ENCODE measurements at regions not wholly inside any gene's neighbourhood (a gene's known extent, or its start where the extent isn't known, plus 50 kb on each side); places are given as distances from the start of the nearest gene placed in this dataset.

GRCh38 chr14:71680736-71681387, 251.4 kb upstream of the RGS6 start:
- H3K27me3 ChIP-seq (ENCODE audit: control insufficient read depth in 4 of 4, insufficient read depth in 4 of 4, low read length in 3 of 4): no peaks in the 10 kb centered on the region
- no peaks in the 10 kb centered on the region for H3K9me3 ChIP-seq (ENCODE audit: control insufficient read depth in 4 of 4, low read length in 3 of 4)
- 93% methylated on average over 10 of the region's 10 CpGs for WGBS
- no peak for DNase-seq (ENCODE audit: low spot score)
- no peaks in the 10 kb centered on the region for H3K4me1 ChIP-seq (ENCODE audit: control insufficient read depth in 4 of 4, insufficient read depth in 4 of 4, low read length in 3 of 4)
- H3K36me3 ChIP-seq (ENCODE audit: control insufficient read depth in 4 of 4, insufficient read depth in 3 of 4, low read depth in 1 of 4, low read length in 3 of 4): peaks cover 0 to 10% (median 1%) of the 10 kb centered on the region in 4 donors
- no peak for TF ChIP-seq ZBTB33 (IDR thresholded peaks at IDR 0.05)
- no peak for TF ChIP-seq JUND (IDR thresholded peaks at IDR 0.05)
- TF ChIP-seq, protein P1, sequence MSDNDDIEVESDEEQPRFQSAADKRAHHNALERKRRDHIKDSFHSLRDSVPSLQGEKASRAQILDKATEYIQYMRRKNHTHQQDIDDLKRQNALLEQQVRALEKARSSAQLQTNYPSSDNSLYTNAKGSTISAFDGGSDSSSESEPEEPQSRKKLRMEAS (IDR thresholded peaks at IDR 0.05): no peak
- TF ChIP-seq HNF4A (conservative IDR thresholded peaks at IDR 0.05): no peak
- TF ChIP-seq ATF3 (IDR thresholded peaks at IDR 0.05): no peak
- TF ChIP-seq FOXA2 (IDR thresholded peaks at IDR 0.05): no peak
- no peak for TF ChIP-seq NR2F2 (IDR thresholded peaks at IDR 0.05)
- TF ChIP-seq GABPA (IDR thresholded peaks at IDR 0.05 in 1 of 2, conservative IDR thresholded peaks at IDR 0.05 in 1 of 2): no peak
- no peak for TF ChIP-seq RXRA (IDR thresholded peaks at IDR 0.05)
- TF ChIP-seq TAF1 (conservative IDR thresholded peaks at IDR 0.05): no peak
- no peak for TF ChIP-seq CTCF (IDR thresholded peaks at IDR 0.05; ENCODE audit: low read depth, low read length, missing input control)
- no peak for TF ChIP-seq FOXA1 (IDR thresholded peaks at IDR 0.05)
- no peak for TF ChIP-seq RAD21 (IDR thresholded peaks at IDR 0.05)
- no peak for TF ChIP-seq HNF4G (IDR thresholded peaks at IDR 0.05)
- no peak for TF ChIP-seq REST (IDR thresholded peaks at IDR 0.05)
- no peak for TF ChIP-seq SP1 (IDR thresholded peaks at IDR 0.05)
- TF ChIP-seq YY1 (IDR thresholded peaks at IDR 0.05): no peak
- TF ChIP-seq EGR1 (IDR thresholded peaks at IDR 0.05; ENCODE audit: low read depth in 2 of 2): no peak
- no peak overlapping the region for H3K4me3 ChIP-seq (ENCODE audit: low read depth in 1 of 3, low read length in 3 of 3)
- no peak overlapping the region for H3K9ac ChIP-seq (ENCODE audit: low read depth in 1 of 2, low read length in 2 of 2)
- H3K27ac ChIP-seq (ENCODE audit: low read depth in 1 of 2, low read length in 2 of 2): no peak overlapping the region
